ENCODE measurements at regions not wholly inside any gene's neighbourhood (a gene's known extent, or its start where the extent isn't known, plus 50 kb on each side); places are given as distances from the start of the nearest gene placed in this dataset.

DNA sequence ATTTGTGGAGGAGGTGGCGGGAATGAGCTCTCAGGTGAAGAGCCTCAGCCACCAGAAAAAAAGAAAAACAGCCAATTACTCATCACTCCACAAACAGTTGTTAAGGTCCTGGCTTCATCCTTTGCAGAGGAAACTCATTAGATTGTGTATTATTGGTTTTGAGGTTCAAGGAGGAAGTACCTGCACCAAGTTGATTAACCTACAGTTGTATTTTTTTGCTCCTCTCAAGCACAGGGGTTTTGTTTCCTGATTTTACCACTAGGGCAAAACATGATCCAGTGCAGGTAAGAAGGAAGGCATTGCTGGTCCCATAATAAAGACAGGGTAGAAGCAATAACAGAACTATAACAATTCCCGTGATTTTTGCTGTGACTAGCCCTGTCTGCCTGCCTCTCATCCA lies 84.0 kb upstream of the QRFPR start:
- no peaks in the 10 kb centered on the region; the same call in 1 of the 2 replicates for H3K9me2 ChIP-seq
- no peak for TF ChIP-seq IRF3 (IDR thresholded peaks at IDR 0.05; ENCODE audit: low read depth, low read length)
- no peak for TF ChIP-seq POLR2AphosphoS5 (IDR thresholded peaks at IDR 0.05; ENCODE audit: low read depth, low read length)
- no peak for TF ChIP-seq SIN3A (IDR thresholded peaks at IDR 0.05; ENCODE audit: borderline replicate concordance, low read depth, low read length)
- no peak for TF ChIP-seq JUND (IDR thresholded peaks at IDR 0.05)
- no peak for TF ChIP-seq NRF1 (IDR thresholded peaks at IDR 0.05; ENCODE audit: low read depth, low read length)
- no peak for TF ChIP-seq CHD2 (IDR thresholded peaks at IDR 0.05; ENCODE audit: low read length, partially characterized antibody)
- TF ChIP-seq TAF1 (IDR thresholded peaks at IDR 0.05; ENCODE audit: borderline replicate concordance, low read depth, low read length), result no peak
- no peak for TF ChIP-seq RAD21 (IDR thresholded peaks at IDR 0.05; ENCODE audit: low read length)
- no peak for TF ChIP-seq TEAD4 (IDR thresholded peaks at IDR 0.05; ENCODE audit: borderline replicate concordance, insufficient read depth)
- TF ChIP-seq REST (IDR thresholded peaks at IDR 0.05; ENCODE audit: low read depth, low read length), result no peak
- TF ChIP-seq EP300 (IDR thresholded peaks at IDR 0.05; ENCODE audit: borderline replicate concordance in 1 of 2, low read depth in 1 of 2, low read length in 1 of 2), result no peak
- TF ChIP-seq, protein P1, sequence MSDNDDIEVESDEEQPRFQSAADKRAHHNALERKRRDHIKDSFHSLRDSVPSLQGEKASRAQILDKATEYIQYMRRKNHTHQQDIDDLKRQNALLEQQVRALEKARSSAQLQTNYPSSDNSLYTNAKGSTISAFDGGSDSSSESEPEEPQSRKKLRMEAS (IDR thresholded peaks at IDR 0.05; ENCODE audit: low read depth), result no peak
- no peak overlapping the region for H3K9ac ChIP-seq
- no peak overlapping the region for H3K27ac ChIP-seq (ENCODE audit: low read depth in 2 of 2, low read length in 1 of 2)
- H3K27me3 ChIP-seq (ENCODE audit: insufficient read depth), result no peaks in the 10 kb centered on the region; the same call in 1 of the 2 replicates
- ChIA-PET POLR2A (no interaction called here), CTCF (interaction anchor here (0.6 to 0.9 kb wide), 2 partner anchors 45 to 94 kb away, joined by 4 to 5 read pairs; no protein-coding TSS in a partner anchor)
- no peaks in the 10 kb centered on the region for H3K9me3 ChIP-seq
- no peak overlapping the region for H3K4me3 ChIP-seq (ENCODE audit: low read depth in 2 of 2, low read length in 1 of 2)
- H3K79me2 ChIP-seq (ENCODE audit: insufficient read depth), result no peaks in the 10 kb centered on the region
- H3F3A ChIP-seq (replicated peaks; ENCODE audit: insufficient read depth), result no peaks in the 10 kb centered on the region
- no peak overlapping the region for H3K4me2 ChIP-seq
- no peaks in the 10 kb centered on the region for H3K36me3 ChIP-seq (replicated peaks in 1 of 2; ENCODE audit: control insufficient read depth in 1 of 2, insufficient read depth in 2 of 2, low read length in 1 of 2)
- H2AFZ ChIP-seq (ENCODE audit: low read depth), result no peak overlapping the region
- no peaks in the 10 kb centered on the region for H4K20me1 ChIP-seq (ENCODE audit: insufficient read depth)
- DNase-seq, result no peak
- WGBS (ENCODE audit: low lambda C conversion rate), result 5% methylated on average over 2 of the region's 2 CpGs
- H3K4me1 ChIP-seq (ENCODE audit: control insufficient read depth in 1 of 2, insufficient read depth in 2 of 2, low read depth in 1 of 2, low read length in 1 of 2), result no peaks in the 10 kb centered on the region
